Lower lobe of right lung (tissue), 2 donors: ENCODE measurements at regions not wholly inside any gene's neighbourhood (a gene's known extent, or its start where the extent isn't known, plus 50 kb on each side); places are given as distances from the start of the nearest gene placed in this dataset.

Experiments used
- ATAC-seq, 2 donors: fragments of 200-7000 bp; cut with Tn5 transposase; one replicate each; pipeline ENCODE4 v1.9.1; 2020 to 2022; ENCODE audit warnings: mild to moderate bottlenecking in 2 of 2, moderate library complexity in 2 of 2
- DNase-seq: peaks from one replicate; pipeline ENCODE4 v3.0.0-alpha.2; 2020
- H3K27ac ChIP-seq: fragments of 200-600 bp; one replicate; pipeline ENCODE4 v1.8.0; 2022
- H3K27me3 ChIP-seq: fragments of 200-600 bp; one replicate; pipeline ENCODE4 v1.8.0; 2022; ENCODE audit warnings: low read depth
- H3K36me3 ChIP-seq: fragments of 200-600 bp; one replicate; pipeline ENCODE4 v1.8.0; 2022; ENCODE audit warnings: mild to moderate bottlenecking
- H3K4me1 ChIP-seq: fragments of 200-600 bp; one replicate; pipeline ENCODE4 v1.8.0; 2022
- H3K4me3 ChIP-seq: fragments of 200-600 bp; one replicate; pipeline ENCODE4 v1.8.0; 2022; ENCODE audit warnings: mild to moderate bottlenecking
- H3K9me3 ChIP-seq: fragments of 200-600 bp; one replicate; pipeline ENCODE4 v1.8.0; 2022
- CTCF ChIP-seq: fragments of 200-600 bp; IDR thresholded peaks from one replicate; pipeline ENCODE4 v1.8.0; 2022; ENCODE audit warnings: antibody characterized with exemption, mild to moderate bottlenecking
- intact Hi-C: fragments of 100-400 bp; cut with DNase I; formaldehyde crosslinking; loops from one replicate; pipeline ENCODE4 v1.11.0; 2022
- donor health status: DM: no; HTN: yes; CAD: no; lungs with severe emphysema.

DNA sequence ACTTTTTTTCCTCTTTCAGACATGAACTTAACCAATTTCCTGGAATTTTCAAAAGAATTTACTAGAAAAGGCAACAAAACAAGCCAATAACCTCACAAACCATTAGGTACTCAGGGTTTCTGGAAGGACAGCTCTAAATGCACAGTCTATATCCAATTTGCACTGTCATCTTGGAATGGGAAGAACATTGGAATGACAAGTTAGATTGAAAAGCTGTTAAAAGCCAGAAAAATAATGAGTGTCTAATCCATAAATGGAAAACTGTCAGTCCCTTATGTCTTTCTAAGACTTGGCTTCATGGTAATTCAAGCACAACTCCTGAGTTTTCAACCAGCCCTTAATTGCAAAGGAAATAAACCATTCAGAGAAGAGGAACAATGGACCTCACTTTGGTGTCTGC lies 105.8 kb upstream of the NTRK2 start:
- Histone ChIP-seq H3K36me3 (no peaks in the 10 kb centered on the region), H3K4me3 (no peak overlapping the region), H3K9me3 (no peaks in the 10 kb centered on the region), H3K27ac (no peak overlapping the region), H3K27me3 (no peaks in the 10 kb centered on the region), H3K4me1 (no peaks in the 10 kb centered on the region)
- no peak for ATAC-seq
- no peak for TF ChIP-seq CTCF
- intact Hi-C loops: no loop called here
- DNase-seq: no peak

- intact Hi-C loops: no loop called here
- H3K27me3 ChIP-seq: no peaks in the 10 kb centered on the region
- ATAC-seq (no peak), DNase-seq (no peak)
- H3K27ac ChIP-seq: no peak overlapping the region
- no peak overlapping the region for H3K4me3 ChIP-seq
- no peaks in the 10 kb centered on the region for H3K9me3 ChIP-seq
- no peaks in the 10 kb centered on the region for H3K36me3 ChIP-seq
- TF ChIP-seq CTCF: no peak
- no peaks in the 10 kb centered on the region for H3K4me1 ChIP-seq
These were observed 101.7 kb upstream of the NTRK2 start for GRCh38 chr9:84567805-84568204.

DNA sequence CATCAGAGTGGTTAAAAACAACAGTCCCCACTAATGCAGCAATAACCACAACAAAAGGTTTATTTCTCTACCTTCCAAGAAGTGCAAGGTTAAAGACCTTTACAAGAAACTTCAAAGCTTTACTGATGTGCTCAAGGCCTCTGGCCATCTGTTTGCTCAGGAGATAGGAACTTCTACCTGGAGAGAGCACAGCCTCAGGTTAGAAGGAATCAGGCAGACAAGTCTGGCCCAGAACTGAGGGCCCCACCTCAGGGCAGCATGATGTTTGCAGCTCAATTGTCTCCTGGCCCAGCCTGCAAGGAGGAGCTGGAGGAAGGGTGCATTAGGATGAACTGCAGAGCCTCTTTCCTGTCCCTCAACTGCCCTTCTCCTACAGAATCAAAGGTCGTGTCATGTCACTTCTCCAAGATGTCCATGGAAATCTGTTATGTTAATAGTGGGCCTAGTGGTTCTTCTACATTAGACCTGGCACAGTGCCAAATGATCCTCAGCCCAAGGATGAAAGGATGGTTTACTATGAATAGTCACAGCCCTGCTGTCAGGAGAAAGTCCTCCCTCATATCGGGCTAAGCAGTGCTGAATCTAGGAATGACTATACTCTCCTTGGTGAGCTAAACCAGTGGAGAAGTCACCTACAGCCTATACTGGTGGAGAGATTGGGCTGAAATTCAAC lies 98.9 kb upstream of the NTRK2 start:
- H3K9me3 ChIP-seq: no peaks in the 10 kb centered on the region
- no peaks in the 10 kb centered on the region for H3K4me1 ChIP-seq
- ATAC-seq (no peak), DNase-seq (no peak)
- H3K4me3 ChIP-seq: no peak overlapping the region
- no peak for TF ChIP-seq CTCF
- H3K27ac ChIP-seq: no peak overlapping the region
- intact Hi-C loops: no loop called here
- no peaks in the 10 kb centered on the region for H3K36me3 ChIP-seq
- no peaks in the 10 kb centered on the region for H3K27me3 ChIP-seq

- no peaks in the 10 kb centered on the region for H3K9me3 ChIP-seq
- H3K27me3 ChIP-seq: no peaks in the 10 kb centered on the region
- no peak overlapping the region for H3K27ac ChIP-seq
- DNase-seq (no peak), ATAC-seq (no peak)
- H3K4me3 ChIP-seq: no peak overlapping the region
- intact Hi-C loops: no loop called here
- TF ChIP-seq CTCF: no peak
- no peaks in the 10 kb centered on the region for H3K4me1 ChIP-seq
- H3K36me3 ChIP-seq: no peaks in the 10 kb centered on the region
These were observed 96.4 kb upstream of the NTRK2 start for GRCh38 chr9:84573083-84573482.

- no peak for TF ChIP-seq CTCF
- ATAC-seq (no peak), DNase-seq (no peak)
- Histone ChIP-seq H3K9me3 (no peaks in the 10 kb centered on the region), H3K27me3 (no peaks in the 10 kb centered on the region), H3K4me3 (no peak overlapping the region), H3K4me1 (no peaks in the 10 kb centered on the region), H3K27ac (no peak overlapping the region), H3K36me3 (no peaks in the 10 kb centered on the region)
- intact Hi-C loops: no loop called here
These were observed 93.8 kb upstream of the NTRK2 start for GRCh38 chr9:84575705-84576104.
